Tibial nerve (tissue), 4 donors: ENCODE measurements at regions not wholly inside any gene's neighbourhood (a gene's known extent, or its start where the extent isn't known, plus 50 kb on each side); places are given as distances from the start of the nearest gene placed in this dataset.

Source experiments
- DNase-seq, 2 donors: peaks; one replicate each; pipeline ENCODE4 v3.0.0-alpha.2; 2019; ENCODE audit warnings: low spot score in 2 of 2
- H3K27ac ChIP-seq, 4 donors: fragments of 200-600 bp; sonication (generic) in 3 of 4; one replicate each; pipeline ENCODE4 v1.5.1; 2017 to 2019; ENCODE audit warnings: mild to moderate bottlenecking in 1 of 4
- H3K27me3 ChIP-seq, 2 donors: fragments of 200-600 bp; sonication (generic) in 1 of 2; one replicate each; pipeline versions ENCODE4 v1.5.1 to v1.6.0; 2017 to 2019
- H3K36me3 ChIP-seq, 3 donors: fragments of 200-600 bp; sonication (generic); one replicate each; pipeline ENCODE4 v1.5.1; 2018 to 2019
- H3K4me1 ChIP-seq, 4 donors: fragments of 200-600 bp; sonication (generic) in 3 of 4; one replicate each; pipeline ENCODE4 v1.5.1; 2017 to 2019
- H3K4me3 ChIP-seq, 4 donors: fragments of 200-600 bp; sonication (generic) in 3 of 4; one replicate each; pipeline ENCODE4 v1.5.1; 2017 to 2019; ENCODE audit warnings: mild to moderate bottlenecking in 1 of 4, moderate library complexity in 1 of 4
- H3K9me3 ChIP-seq, 4 donors: fragments of 200-600 bp; sonication (generic) in 3 of 4; one replicate each; pipeline ENCODE4 v1.5.1; 2017 to 2019
- EP300 ChIP-seq, 2 donors: sonication (generic); formaldehyde crosslinking; IDR thresholded peaks; one replicate each; pipeline ENCODE4 v1.6.1; 2017; ENCODE audit warnings: antibody characterized with exemption in 2 of 2, mild to moderate bottlenecking in 1 of 2
- POLR2A ChIP-seq, 2 donors: fragments of 450-650 bp; IDR thresholded peaks; one replicate each; pipeline ENCODE4 v1.6.1; 2017; ENCODE audit warnings: antibody characterized with exemption in 2 of 2, mild to moderate bottlenecking in 2 of 2, moderate library complexity in 2 of 2
- WGBS, 2 donors: methylation state at CpG; one replicate each; pipeline ENCODE4 v1.1.5; 2018; 5-methylcytosine and 5-hydroxymethylcytosine counted together
- TF ChIP-seq, protein P1 (sequence below), 5 experiments: fragments of 200-600 bp in 3 of 5; fragments of 450-650 bp in 2 of 5; sonication (generic) in 3 of 5; IDR thresholded peaks; one replicate each; pipeline ENCODE4 v1.5.1; 2016 to 2019; ENCODE audit warnings: antibody characterized with exemption in 5 of 5, mild to moderate bottlenecking in 3 of 5, moderate library complexity in 2 of 5

DNA sequence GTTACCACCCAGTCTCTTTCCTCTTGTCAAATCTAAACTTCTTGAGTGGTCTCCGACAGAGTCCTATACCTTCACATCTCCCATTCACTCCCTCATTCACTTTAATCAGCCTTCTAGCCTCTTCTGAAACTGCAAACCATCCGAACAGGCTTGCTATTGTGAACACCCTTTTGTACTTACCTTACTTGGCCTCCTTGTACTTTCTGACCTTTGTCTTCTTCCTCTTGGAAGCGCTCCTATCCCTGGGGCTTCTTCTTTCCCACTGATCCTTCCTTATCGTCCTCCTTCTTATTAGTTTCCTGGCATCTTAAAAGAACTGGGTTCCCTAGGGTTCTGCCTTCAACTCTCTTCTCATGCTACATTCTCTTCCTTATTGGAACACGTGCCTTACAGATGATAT lies 76.9 kb upstream of the HIF1A start:
- no peaks in the 10 kb centered on the region for H3K27me3 ChIP-seq
- H3K36me3 ChIP-seq = no peaks in the 10 kb centered on the region
- H3K4me3 ChIP-seq = no peak overlapping the region
- no peaks in the 10 kb centered on the region for H3K9me3 ChIP-seq
- DNase-seq = no peak
- WGBS, 2 donors = 71% methylated on average over 5 of the region's 5 CpGs
- no peak for TF ChIP-seq EP300 (IDR thresholded peaks at IDR 0.05)
- no peak for TF ChIP-seq POLR2A (IDR thresholded peaks at IDR 0.05)
- TF ChIP-seq, protein P1, sequence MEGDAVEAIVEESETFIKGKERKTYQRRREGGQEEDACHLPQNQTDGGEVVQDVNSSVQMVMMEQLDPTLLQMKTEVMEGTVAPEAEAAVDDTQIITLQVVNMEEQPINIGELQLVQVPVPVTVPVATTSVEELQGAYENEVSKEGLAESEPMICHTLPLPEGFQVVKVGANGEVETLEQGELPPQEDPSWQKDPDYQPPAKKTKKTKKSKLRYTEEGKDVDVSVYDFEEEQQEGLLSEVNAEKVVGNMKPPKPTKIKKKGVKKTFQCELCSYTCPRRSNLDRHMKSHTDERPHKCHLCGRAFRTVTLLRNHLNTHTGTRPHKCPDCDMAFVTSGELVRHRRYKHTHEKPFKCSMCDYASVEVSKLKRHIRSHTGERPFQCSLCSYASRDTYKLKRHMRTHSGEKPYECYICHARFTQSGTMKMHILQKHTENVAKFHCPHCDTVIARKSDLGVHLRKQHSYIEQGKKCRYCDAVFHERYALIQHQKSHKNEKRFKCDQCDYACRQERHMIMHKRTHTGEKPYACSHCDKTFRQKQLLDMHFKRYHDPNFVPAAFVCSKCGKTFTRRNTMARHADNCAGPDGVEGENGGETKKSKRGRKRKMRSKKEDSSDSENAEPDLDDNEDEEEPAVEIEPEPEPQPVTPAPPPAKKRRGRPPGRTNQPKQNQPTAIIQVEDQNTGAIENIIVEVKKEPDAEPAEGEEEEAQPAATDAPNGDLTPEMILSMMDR (IDR thresholded peaks at IDR 0.05) = no peak
- peaks cover 0 to 4% (median 0%) of the 10 kb centered on the region in 4 donors for H3K4me1 ChIP-seq
- no peak overlapping the region for H3K27ac ChIP-seq

DNA sequence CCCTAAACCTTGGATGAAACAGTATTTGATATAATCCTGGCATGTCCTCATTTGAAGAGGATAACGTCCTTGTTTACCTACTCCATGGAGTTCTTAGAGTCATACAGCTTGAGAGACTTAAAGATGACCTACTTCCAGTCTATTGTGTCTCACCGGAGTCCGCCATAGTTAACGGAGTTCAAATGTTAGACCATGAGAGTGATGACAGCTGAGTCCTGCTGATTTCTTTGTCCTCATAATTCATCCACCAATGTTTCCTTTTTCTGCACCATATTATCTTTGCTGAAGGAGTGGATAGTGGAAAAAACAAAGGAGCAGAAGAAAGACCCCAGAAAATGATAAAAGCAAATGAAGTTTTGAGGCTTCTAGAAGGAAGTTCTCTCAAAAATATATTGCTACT lies 75.8 kb upstream of the HIF1A start:
- peaks cover 0 to 4% (median 0%) of the 10 kb centered on the region in 4 donors for H3K4me1 ChIP-seq
- TF ChIP-seq, protein P1 (IDR thresholded peaks at IDR 0.05) = no peak
- no peak for TF ChIP-seq POLR2A (IDR thresholded peaks at IDR 0.05)
- TF ChIP-seq EP300 (IDR thresholded peaks at IDR 0.05) = no peak
- no peak for DNase-seq
- H3K27ac ChIP-seq = no peak overlapping the region
- H3K27me3 ChIP-seq = no peaks in the 10 kb centered on the region
- no peaks in the 10 kb centered on the region for H3K9me3 ChIP-seq
- H3K36me3 ChIP-seq = no peaks in the 10 kb centered on the region
- no peak overlapping the region for H3K4me3 ChIP-seq
- 89 to 93% methylated on average over 4 of the region's 4 CpGs for WGBS, 2 donors

DNA sequence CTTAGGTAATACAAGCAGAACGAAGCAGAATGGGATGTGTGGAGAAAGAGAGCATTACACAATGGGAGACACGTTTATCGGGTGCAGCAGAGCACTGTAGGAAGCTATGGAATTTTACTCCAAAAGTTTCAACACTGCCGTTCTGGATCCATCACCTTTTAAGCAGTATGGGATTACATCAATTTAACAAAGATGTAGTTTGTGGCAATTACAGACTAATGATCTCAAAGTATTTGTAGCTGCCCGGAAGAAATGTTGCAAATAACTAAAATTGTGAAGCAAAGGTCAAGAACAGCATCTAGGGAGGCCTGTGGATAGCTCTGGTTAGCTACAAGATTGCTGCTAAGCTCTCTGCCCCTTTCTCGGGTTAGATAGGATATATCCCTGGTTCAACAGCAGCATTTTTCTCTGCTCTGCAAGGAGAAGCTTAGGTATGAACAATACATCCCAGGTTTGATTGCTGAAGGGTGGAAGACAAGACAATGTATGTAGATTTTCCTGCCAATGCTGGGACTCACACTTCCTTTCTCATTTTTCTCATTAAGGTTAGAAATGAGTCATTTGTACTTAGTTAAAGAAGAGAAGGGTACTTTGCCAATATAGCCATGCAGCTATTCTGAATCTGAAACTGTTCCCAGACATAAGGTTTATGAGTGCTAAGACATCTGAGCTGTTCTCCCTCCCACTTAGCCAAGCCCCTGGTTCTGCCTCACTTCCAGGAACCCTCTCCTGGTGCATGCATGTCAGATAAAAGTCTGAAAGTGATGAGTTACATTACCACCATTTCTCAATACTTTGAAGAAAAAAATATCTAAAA lies 75.0 kb upstream of the HIF1A start:
- no peak for TF ChIP-seq POLR2A (IDR thresholded peaks at IDR 0.05)
- no peak for TF ChIP-seq EP300 (IDR thresholded peaks at IDR 0.05)
- TF ChIP-seq, protein P1 (IDR thresholded peaks at IDR 0.05) = no peak
- no peaks in the 10 kb centered on the region for H3K27me3 ChIP-seq
- WGBS, 2 donors = 55 to 61% methylated on average over 6 of the region's 6 CpGs
- H3K9me3 ChIP-seq = no peaks in the 10 kb centered on the region
- H3K36me3 ChIP-seq = no peaks in the 10 kb centered on the region
- DNase-seq = no peak
- no peak overlapping the region for H3K4me3 ChIP-seq
- H3K4me1 ChIP-seq = peaks cover 0 to 4% (median 0%) of the 10 kb centered on the region in 4 donors
- no peak overlapping the region for H3K27ac ChIP-seq

- Histone ChIP-seq H3K27me3 (no peaks in the 10 kb centered on the region), H3K4me1 (no peaks in the 10 kb centered on the region), H3K9me3 (no peaks in the 10 kb centered on the region), H3K4me3 (no peak overlapping the region), H3K36me3 (no peaks in the 10 kb centered on the region), H3K27ac (no peak overlapping the region)
- WGBS, 2 donors = 79 to 85% methylated on average over 7 of the region's 7 CpGs
- DNase-seq = no peak
- TF ChIP-seq EP300 (IDR thresholded peaks at IDR 0.05) (no peak), POLR2A (IDR thresholded peaks at IDR 0.05) (no peak)
- TF ChIP-seq, protein P1 (IDR thresholded peaks at IDR 0.05) = no peak
Observed at GRCh38 chr14:61621444-61621843, 73.9 kb upstream of the HIF1A start.

GRCh38 chr14:61622051-61622450 lies 73.3 kb upstream of the HIF1A start:
- TF ChIP-seq EP300 (IDR thresholded peaks at IDR 0.05) = no peak
- no peak for TF ChIP-seq POLR2A (IDR thresholded peaks at IDR 0.05)
- TF ChIP-seq, protein P1 (IDR thresholded peaks at IDR 0.05) = no peak
- Histone ChIP-seq H3K4me3 (no peak overlapping the region), H3K4me1 (no peaks in the 10 kb centered on the region), H3K36me3 (no peaks in the 10 kb centered on the region), H3K27ac (no peak overlapping the region), H3K27me3 (no peaks in the 10 kb centered on the region), H3K9me3 (no peaks in the 10 kb centered on the region)
- no peak for DNase-seq
